ENCODE measurements at regions not wholly inside any gene's neighbourhood (a gene's known extent, or its start where the extent isn't known, plus 50 kb on each side); places are given as distances from the start of the nearest gene placed in this dataset.

- TF ChIP-seq CTCF (IDR thresholded peaks at IDR 0.05 in 2 of 3, conservative IDR thresholded peaks at IDR 0.05 in 1 of 3; ENCODE audit: insufficient read depth in 2 of 3, low read depth in 1 of 3, low read length in 3 of 3): no peak
- no peak for TF ChIP-seq MEIS2 (IDR thresholded peaks at IDR 0.05; ENCODE audit: partially characterized antibody)
- no peak for TF ChIP-seq TFAP4 (CRISPR knock-in tag; IDR thresholded peaks at IDR 0.05; ENCODE audit: borderline replicate concordance)
- no peak for TF ChIP-seq STAG1 (CRISPR knock-in tag; IDR thresholded peaks at IDR 0.05; ENCODE audit: borderline replicate concordance)
- TF ChIP-seq EZH2 (IDR thresholded peaks at IDR 0.05; ENCODE audit: borderline replicate concordance, low read depth, low read length): no peak
- TF ChIP-seq EGR1 (conservative IDR thresholded peaks at IDR 0.05): no peak
- TF ChIP-seq ZSCAN29 (IDR thresholded peaks at IDR 0.05): no peak
- no peak for TF ChIP-seq ESRRA (IDR thresholded peaks at IDR 0.05; ENCODE audit: borderline replicate concordance, low read depth)
- TF ChIP-seq ZNF239 (CRISPR knock-in tag; IDR thresholded peaks at IDR 0.05): no peak
- no peak for TF ChIP-seq U2AF1 (optimal IDR thresholded peaks at IDR 0.05; ENCODE audit: low read depth, low read length)
- TF ChIP-seq EP300 (IDR thresholded peaks at IDR 0.05; ENCODE audit: low read length): no peak
Measured at GRCh38 chr5:130964231-130965202, 200.5 kb downstream of the HINT1 start.
